Gastrocnemius medialis (tissue), 4 donors: ENCODE measurements at regions not wholly inside any gene's neighbourhood (a gene's known extent, or its start where the extent isn't known, plus 50 kb on each side); places are given as distances from the start of the nearest gene placed in this dataset.

Experiments
- ATAC-seq, 2 donors: fragments of 150-250 bp; one replicate each; pipeline ENCODE4 v1.9.1; 2016
- DNase-seq, 2 donors: peaks; one replicate each; pipeline ENCODE4 v3.0.0-alpha.2; 2019
- H3K27ac ChIP-seq, 4 donors: fragments of 200-600 bp; sonication (generic); 1 replicate in 1 of 4; 2 replicates in 3 of 4; pipeline ENCODE4 v1.5.1; 2016 to 2018; ENCODE audit warnings: mild to moderate bottlenecking in 2 of 4, moderate library complexity in 1 of 4
- H3K27me3 ChIP-seq, 3 donors: fragments of 200-600 bp; sonication (generic) in 2 of 3; 1 replicate in 1 of 3; 2 replicates in 2 of 3; pipeline versions ENCODE4 v1.5.1 to v1.6.0; 2016 to 2019; ENCODE audit warnings: mild to moderate bottlenecking in 1 of 3, moderate library complexity in 1 of 3
- H3K36me3 ChIP-seq, 2 donors: fragments of 200-600 bp; sonication (generic) in 1 of 2; one replicate each; pipeline ENCODE4 v1.5.1; 2017 to 2018
- H3K4me1 ChIP-seq, 2 donors: fragments of 200-600 bp; sonication (generic) in 1 of 2; one replicate each; pipeline ENCODE4 v1.5.1; 2016 to 2017; ENCODE audit warnings: mild to moderate bottlenecking in 2 of 2
- H3K4me3 ChIP-seq, 4 donors: fragments of 200-600 bp; sonication (generic) in 3 of 4; 1 replicate in 1 of 4; 2 replicates in 3 of 4; pipeline ENCODE4 v1.5.1; 2016 to 2019; ENCODE audit warnings: mild to moderate bottlenecking in 2 of 4
- H3K9me3 ChIP-seq, 3 donors: fragments of 200-600 bp; sonication (generic) in 2 of 3; 1 replicate in 1 of 3; 2 replicates in 2 of 3; pipeline ENCODE4 v1.5.1; 2016 to 2019
- POLR2A ChIP-seq, 2 donors: fragments of 450-650 bp; IDR thresholded peaks; one replicate each; pipeline ENCODE4 v1.6.1; 2017; ENCODE audit warnings: antibody characterized with exemption in 2 of 2, mild to moderate bottlenecking in 2 of 2, moderate library complexity in 2 of 2
- in situ Hi-C, 4 donors: fragments of 200-750 bp; cut with MboI; loops; one replicate each; pipeline versions ENCODE4 v1.15.0 to v1.8.0; 2017; ENCODE audit warnings: low sequenced_read_pairs in 4 of 4
- intact Hi-C: fragments of 100-400 bp; cut with DNase I; formaldehyde crosslinking; loops from one replicate; pipeline ENCODE4 v1.15.1; 2023; ENCODE audit warnings: low total_unique reads
- TF ChIP-seq, protein P1 (sequence below), 5 experiments: fragments of 450-650 bp in 3 of 5; fragments of 200-600 bp in 2 of 5; sonication (generic) in 2 of 5; IDR thresholded peaks in 4 of 5; conservative IDR thresholded peaks in 1 of 5; 1 replicate in 4 of 5; 2 replicates in 1 of 5; pipeline ENCODE4 v1.5.1; 2016 to 2019; ENCODE audit warnings: antibody characterized with exemption in 5 of 5, mild to moderate bottlenecking in 3 of 5, moderate library complexity in 3 of 5

DNA sequence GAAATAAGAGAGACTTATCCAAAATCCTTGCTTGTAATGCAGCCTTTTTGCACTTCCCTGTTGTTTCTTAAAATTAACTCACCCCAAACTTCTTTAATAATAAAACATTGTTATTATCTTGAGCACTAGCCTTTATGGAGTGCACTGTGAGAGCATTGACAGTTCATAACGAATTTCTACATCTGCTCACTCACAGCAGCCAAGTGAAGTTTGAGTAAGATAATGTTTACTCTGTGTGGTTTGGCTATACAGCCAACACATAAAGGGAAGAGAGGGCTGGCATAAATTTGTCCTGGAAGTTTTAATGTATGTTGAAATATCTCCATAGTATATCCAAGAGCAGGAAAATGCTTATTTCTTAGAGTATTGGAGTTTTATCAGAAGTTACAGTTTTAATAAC, 227.9 kb downstream of the FRK start:
- Histone ChIP-seq H3K27me3 (no peaks in the 10 kb centered on the region), H3K4me1 (no peaks in the 10 kb centered on the region), H3K27ac (no peak overlapping the region), H3K36me3 (no peaks in the 10 kb centered on the region), H3K9me3 (no peaks in the 10 kb centered on the region), H3K4me3 (no peak overlapping the region)
- no peak for ATAC-seq
- DNase-seq: no peak
- intact Hi-C loops (no loop called here), in situ Hi-C loops (no loop called here)
- no peak for TF ChIP-seq POLR2A (IDR thresholded peaks at IDR 0.05)
- TF ChIP-seq, protein P1, sequence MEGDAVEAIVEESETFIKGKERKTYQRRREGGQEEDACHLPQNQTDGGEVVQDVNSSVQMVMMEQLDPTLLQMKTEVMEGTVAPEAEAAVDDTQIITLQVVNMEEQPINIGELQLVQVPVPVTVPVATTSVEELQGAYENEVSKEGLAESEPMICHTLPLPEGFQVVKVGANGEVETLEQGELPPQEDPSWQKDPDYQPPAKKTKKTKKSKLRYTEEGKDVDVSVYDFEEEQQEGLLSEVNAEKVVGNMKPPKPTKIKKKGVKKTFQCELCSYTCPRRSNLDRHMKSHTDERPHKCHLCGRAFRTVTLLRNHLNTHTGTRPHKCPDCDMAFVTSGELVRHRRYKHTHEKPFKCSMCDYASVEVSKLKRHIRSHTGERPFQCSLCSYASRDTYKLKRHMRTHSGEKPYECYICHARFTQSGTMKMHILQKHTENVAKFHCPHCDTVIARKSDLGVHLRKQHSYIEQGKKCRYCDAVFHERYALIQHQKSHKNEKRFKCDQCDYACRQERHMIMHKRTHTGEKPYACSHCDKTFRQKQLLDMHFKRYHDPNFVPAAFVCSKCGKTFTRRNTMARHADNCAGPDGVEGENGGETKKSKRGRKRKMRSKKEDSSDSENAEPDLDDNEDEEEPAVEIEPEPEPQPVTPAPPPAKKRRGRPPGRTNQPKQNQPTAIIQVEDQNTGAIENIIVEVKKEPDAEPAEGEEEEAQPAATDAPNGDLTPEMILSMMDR (IDR thresholded peaks at IDR 0.05 in 4 of 5, conservative IDR thresholded peaks at IDR 0.05 in 1 of 5): no peak

DNA sequence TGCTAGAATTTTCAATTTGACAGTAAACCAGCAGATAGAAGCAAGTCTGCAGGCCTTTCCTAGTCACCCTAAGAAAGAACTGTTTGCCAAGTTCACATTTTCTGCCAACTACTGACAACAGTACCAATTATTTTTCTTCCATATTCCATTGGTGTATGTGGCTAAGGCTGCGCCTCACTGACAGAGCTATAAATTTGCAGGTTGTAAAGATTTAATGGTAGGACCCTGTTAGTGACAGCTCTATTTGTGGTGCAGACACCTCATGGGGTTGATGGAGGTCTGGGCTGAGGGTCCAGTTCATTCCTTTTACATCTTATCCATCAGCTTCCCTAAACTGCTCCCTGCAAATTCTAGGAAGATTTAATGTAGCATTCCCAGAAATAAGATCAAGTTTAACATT, 228.5 kb downstream of the FRK start:
- H3K4me1 ChIP-seq: no peaks in the 10 kb centered on the region
- ATAC-seq (no peak), DNase-seq (no peak)
- H3K36me3 ChIP-seq: no peaks in the 10 kb centered on the region
- H3K4me3 ChIP-seq: no peak overlapping the region
- H3K27me3 ChIP-seq: no peaks in the 10 kb centered on the region
- in situ Hi-C loops: no loop called here
- H3K9me3 ChIP-seq: no peaks in the 10 kb centered on the region
- intact Hi-C loops: no loop called here
- TF ChIP-seq, protein P1 (IDR thresholded peaks at IDR 0.05 in 4 of 5, conservative IDR thresholded peaks at IDR 0.05 in 1 of 5): no peak
- no peak for TF ChIP-seq POLR2A (IDR thresholded peaks at IDR 0.05)
- H3K27ac ChIP-seq: no peak overlapping the region

DNA sequence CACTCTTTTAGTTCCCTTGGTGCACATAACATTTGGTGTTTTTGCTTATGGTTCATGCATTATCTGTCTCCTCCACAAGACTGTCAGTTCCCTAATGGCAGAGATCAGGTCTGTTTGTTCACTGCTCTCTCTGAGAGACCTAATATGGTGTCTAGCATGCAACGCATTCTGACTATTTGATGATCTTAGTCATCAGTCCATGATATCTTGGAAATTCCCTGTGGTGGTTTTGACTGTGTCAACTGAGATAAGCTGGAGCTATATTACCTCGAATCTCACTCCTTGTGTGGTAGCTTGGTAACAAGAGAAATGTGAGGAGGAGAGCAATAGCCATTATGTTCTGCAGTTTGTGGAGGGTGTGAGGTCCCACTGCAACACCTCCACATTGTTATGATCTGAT, 229.8 kb downstream of the FRK start:
- no peak for TF ChIP-seq POLR2A (IDR thresholded peaks at IDR 0.05)
- TF ChIP-seq, protein P1 (IDR thresholded peaks at IDR 0.05 in 4 of 5, conservative IDR thresholded peaks at IDR 0.05 in 1 of 5): no peak
- intact Hi-C loops: no loop called here
- Histone ChIP-seq H3K4me1 (no peaks in the 10 kb centered on the region), H3K4me3 (no peak overlapping the region), H3K27ac (no peak overlapping the region), H3K36me3 (no peaks in the 10 kb centered on the region), H3K9me3 (no peaks in the 10 kb centered on the region), H3K27me3 (no peaks in the 10 kb centered on the region)
- no peak for DNase-seq
- no peak for ATAC-seq
- in situ Hi-C loops: no loop called here

DNA sequence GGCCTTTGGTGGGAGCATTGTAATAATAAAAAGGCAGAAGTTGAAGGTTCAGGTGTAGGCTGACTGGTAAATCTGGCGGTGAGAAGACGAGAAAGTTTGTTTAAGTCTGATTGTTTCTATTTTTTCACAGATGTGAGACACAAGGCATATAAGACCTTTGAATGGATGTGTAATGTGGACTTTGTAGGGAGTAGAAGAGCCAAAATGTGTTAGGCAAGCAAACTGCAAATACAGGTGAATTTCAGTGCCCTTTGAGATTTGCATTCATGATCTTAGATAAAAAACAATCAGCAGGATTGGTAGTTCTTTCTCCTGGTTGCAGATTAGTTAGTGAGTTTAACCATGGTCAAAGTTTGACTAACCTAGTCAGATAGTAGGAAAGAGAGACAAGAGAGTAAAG, 238.9 kb downstream of the FRK start:
- no peak for TF ChIP-seq POLR2A (IDR thresholded peaks at IDR 0.05)
- TF ChIP-seq, protein P1 (IDR thresholded peaks at IDR 0.05 in 4 of 5, conservative IDR thresholded peaks at IDR 0.05 in 1 of 5): no peak
- DNase-seq (no peak), ATAC-seq (no peak)
- Histone ChIP-seq H3K27me3 (no peaks in the 10 kb centered on the region), H3K4me1 (no peaks in the 10 kb centered on the region), H3K27ac (no peak overlapping the region), H3K4me3 (no peak overlapping the region), H3K9me3 (no peaks in the 10 kb centered on the region), H3K36me3 (no peaks in the 10 kb centered on the region)
- in situ Hi-C loops: no loop called here
- intact Hi-C loops: no loop called here

DNA sequence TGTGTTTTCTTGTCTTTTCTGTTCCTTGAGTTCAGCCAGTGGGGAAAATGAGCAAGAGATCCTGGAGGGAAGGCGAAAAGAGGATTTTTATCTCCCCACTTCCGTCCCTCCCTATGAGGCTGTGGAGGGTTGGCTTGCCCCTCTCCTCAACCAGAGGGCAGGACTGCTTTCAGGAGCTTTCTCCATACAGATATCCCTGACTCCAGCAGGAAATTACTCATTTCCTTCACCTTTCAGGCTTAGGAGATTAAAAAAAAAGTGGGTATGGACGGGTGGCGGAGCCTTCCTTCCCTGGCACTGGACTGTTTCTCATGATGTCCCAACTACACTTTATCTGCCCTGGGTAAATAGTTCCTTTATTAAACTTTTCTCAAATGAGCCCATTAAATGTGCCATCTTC, 241.2 kb downstream of the FRK start:
- no peak overlapping the region for H3K4me3 ChIP-seq
- in situ Hi-C loops: no loop called here
- intact Hi-C loops: no loop called here
- no peaks in the 10 kb centered on the region for H3K4me1 ChIP-seq
- no peaks in the 10 kb centered on the region for H3K36me3 ChIP-seq
- ATAC-seq (no peak), DNase-seq (no peak)
- no peaks in the 10 kb centered on the region for H3K27me3 ChIP-seq
- TF ChIP-seq, protein P1 (IDR thresholded peaks at IDR 0.05 in 4 of 5, conservative IDR thresholded peaks at IDR 0.05 in 1 of 5): no peak
- TF ChIP-seq POLR2A (IDR thresholded peaks at IDR 0.05): no peak
- no peak overlapping the region for H3K27ac ChIP-seq
- no peaks in the 10 kb centered on the region for H3K9me3 ChIP-seq
